Embryonic facial prominence (tissue), 1 donor: ENCODE measurements at regions not wholly inside any gene's neighbourhood (a gene's known extent, or its start where the extent isn't known, plus 50 kb on each side); places are given as distances from the start of the nearest gene placed in this dataset.

Source experiments
- DNase-seq: peaks from one replicate; pipeline ENCODE4 v3.0.0-alpha.2; 2016; ENCODE audit errors: extremely low spot score

- no peak for DNase-seq
These were observed 59.5 kb upstream of the POU1F1 start for GRCh38 chr3:87335931-87336330.

- no peak for DNase-seq
These were observed 57.1 kb upstream of the POU1F1 start for GRCh38 chr3:87333393-87333892.

- no peak for DNase-seq
These were observed 56.4 kb upstream of the POU1F1 start for GRCh38 chr3:87332789-87333188.

DNA sequence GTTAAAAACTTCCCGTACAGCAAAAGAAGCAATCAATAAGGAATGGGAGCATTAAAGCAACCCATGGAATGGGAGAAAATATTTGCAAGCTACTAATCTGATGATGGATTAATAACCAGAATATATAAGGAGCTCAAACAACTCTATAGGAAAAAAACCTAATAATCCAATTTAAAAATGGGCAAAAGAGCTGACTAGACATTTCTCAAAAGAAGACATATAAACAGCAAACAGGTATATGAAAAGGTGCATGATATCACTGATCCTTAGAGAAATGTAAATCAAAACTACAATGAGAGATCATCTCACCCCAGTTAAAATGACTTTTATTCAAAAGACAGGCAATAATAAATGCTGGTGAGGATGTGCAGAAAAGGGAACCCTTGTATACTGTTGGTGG lies 52.7 kb upstream of the POU1F1 start:
- no peak for DNase-seq
